ENCODE measurements at regions not wholly inside any gene's neighbourhood (a gene's known extent, or its start where the extent isn't known, plus 50 kb on each side); places are given as distances from the start of the nearest gene placed in this dataset.

DNA sequence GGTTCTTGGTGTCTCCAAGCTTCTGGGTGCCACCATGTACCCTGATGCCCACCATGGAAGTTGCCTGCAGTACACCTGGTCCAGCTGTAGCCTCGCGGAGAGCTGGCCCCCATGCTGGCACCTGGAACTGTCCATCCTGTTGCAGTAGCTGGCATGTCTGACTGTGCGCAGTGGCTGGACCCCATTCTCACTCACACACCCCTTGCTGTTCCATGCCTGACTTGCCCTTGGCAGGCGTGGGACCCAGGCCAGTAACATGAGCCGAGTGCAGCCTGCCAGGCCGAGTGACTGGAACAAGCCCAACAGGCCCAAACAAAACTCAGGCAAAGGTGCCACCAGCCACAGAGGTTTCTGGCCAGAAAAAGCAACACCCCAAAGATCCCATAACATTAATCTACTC lies 73.8 kb downstream of the NEURL3 start:
- Histone ChIP-seq H2AFZ (ENCODE audit: insufficient read depth, low read depth, low read length, poor library complexity, severe bottlenecking) (no peak overlapping the region), H3K27me3 (replicated peaks in 1 of 4; ENCODE audit: control extremely low read depth in 1 of 4, control insufficient read depth in 3 of 4, insufficient read depth in 4 of 4, low read length in 3 of 4) (peaks cover 0 to 12% (median 3%) of the 10 kb centered on the region in 4 experiments), H4K20me1 (ENCODE audit: control insufficient read depth, insufficient read depth, low read length, poor library complexity, severe bottlenecking) (no peaks in the 10 kb centered on the region), H3K36me3 (replicated peaks in 1 of 2; ENCODE audit: control extremely low read depth in 1 of 2, control insufficient read depth in 1 of 2, extremely low read depth in 1 of 2, insufficient read depth in 2 of 2, low read length in 1 of 2) (no peaks in the 10 kb centered on the region), H3K4me2 (replicated peaks; ENCODE audit: low read depth, low read length, poor library complexity, severe bottlenecking) (no peak overlapping the region), H3K4me1 (ENCODE audit: control insufficient read depth in 2 of 2, insufficient read depth in 2 of 2, low read length in 2 of 2) (no peaks in the 10 kb centered on the region), H3K4me3 (ENCODE audit: control extremely low read depth in 1 of 5, extremely low read depth in 1 of 5, insufficient read depth in 1 of 5, low read depth in 2 of 5, low read length in 4 of 5) (no peak overlapping the region), H3K79me2 (ENCODE audit: control insufficient read depth, insufficient read depth, low read length) (no peaks in the 10 kb centered on the region), H3K9me3 (ENCODE audit: control extremely low read depth in 1 of 3, control insufficient read depth in 2 of 3, insufficient read depth in 1 of 3, low read length in 2 of 3) (peaks cover 0 to 18% (median 16%) of the 10 kb centered on the region in 3 donors), H3K9ac (ENCODE audit: low read length) (no peak overlapping the region), H3K27ac (ENCODE audit: low read length in 2 of 2) (no peak overlapping the region)
- intact Hi-C loops (cut with micrococcal nuclease) = no loop called here
- DNase-seq (no peak), ATAC-seq (ENCODE audit: low read depth) (no peak)
- no peak for TF ChIP-seq EZH2 (IDR thresholded peaks at IDR 0.05; ENCODE audit: borderline replicate concordance, insufficient read depth, low read depth, low read length, poor library complexity, severe bottlenecking)
- TF ChIP-seq, protein P1, sequence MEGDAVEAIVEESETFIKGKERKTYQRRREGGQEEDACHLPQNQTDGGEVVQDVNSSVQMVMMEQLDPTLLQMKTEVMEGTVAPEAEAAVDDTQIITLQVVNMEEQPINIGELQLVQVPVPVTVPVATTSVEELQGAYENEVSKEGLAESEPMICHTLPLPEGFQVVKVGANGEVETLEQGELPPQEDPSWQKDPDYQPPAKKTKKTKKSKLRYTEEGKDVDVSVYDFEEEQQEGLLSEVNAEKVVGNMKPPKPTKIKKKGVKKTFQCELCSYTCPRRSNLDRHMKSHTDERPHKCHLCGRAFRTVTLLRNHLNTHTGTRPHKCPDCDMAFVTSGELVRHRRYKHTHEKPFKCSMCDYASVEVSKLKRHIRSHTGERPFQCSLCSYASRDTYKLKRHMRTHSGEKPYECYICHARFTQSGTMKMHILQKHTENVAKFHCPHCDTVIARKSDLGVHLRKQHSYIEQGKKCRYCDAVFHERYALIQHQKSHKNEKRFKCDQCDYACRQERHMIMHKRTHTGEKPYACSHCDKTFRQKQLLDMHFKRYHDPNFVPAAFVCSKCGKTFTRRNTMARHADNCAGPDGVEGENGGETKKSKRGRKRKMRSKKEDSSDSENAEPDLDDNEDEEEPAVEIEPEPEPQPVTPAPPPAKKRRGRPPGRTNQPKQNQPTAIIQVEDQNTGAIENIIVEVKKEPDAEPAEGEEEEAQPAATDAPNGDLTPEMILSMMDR (IDR thresholded peaks at IDR 0.05) = no peak
- no peak overlapping the region for H3K4me3 Mint-ChIP-seq
- H3K27me3 Mint-ChIP-seq = peaks cover 31% of the 10 kb centered on the region
- peaks cover 3% of the 10 kb centered on the region for H3K9me3 Mint-ChIP-seq (ENCODE audit: insufficient read depth)
- 97% methylated on average over 6 of the region's 6 CpGs for WGBS (ENCODE audit: insufficient coverage)
- ChIA-PET CTCF (no interaction called here), POLR2A (no interaction called here)
- no peaks in the 10 kb centered on the region for H3K4me1 Mint-ChIP-seq
- H3K27ac Mint-ChIP-seq = no peak overlapping the region

DNA sequence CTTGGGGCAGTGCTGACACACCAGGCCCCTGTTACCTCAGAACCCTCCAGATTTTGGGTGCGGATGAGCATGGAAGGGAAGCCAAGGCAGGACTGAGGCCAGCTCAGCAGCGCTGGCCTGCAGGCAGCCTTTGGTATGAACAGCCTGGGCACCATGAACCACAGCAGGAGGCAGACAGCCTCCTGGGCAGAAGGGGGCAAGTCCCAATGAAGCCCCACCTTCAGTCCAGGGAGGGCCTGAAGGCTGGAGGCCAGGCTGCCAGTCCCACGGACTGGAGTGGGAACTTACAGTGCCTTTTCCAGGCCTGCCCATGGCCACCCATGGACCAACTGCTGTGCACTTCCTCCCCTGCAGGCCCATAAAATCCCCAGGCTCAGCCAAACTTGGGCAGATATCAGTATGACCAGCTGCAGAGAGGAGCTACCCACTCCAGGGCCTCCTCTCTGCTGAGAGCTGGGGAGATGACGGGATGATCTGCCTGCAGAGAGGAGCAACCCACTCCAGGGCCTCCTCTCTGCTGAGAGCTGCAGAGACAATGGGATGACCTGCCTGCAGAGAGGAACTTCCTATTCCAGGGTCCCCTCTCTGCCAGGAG lies 74.7 kb downstream of the NEURL3 start:
- no peaks in the 10 kb centered on the region for H3K4me1 ChIP-seq (ENCODE audit: control insufficient read depth in 2 of 2, insufficient read depth in 2 of 2, low read length in 2 of 2)
- Mint-ChIP-seq H3K4me1 (no peaks in the 10 kb centered on the region), H3K27ac (no peak overlapping the region), H3K4me3 (no peak overlapping the region), H3K9me3 (ENCODE audit: insufficient read depth) (peaks cover 6% of the 10 kb centered on the region), H3K27me3 (peaks cover 35% of the 10 kb centered on the region)
- peaks cover 0 to 16% (median 3%) of the 10 kb centered on the region in 4 experiments for H3K27me3 ChIP-seq (replicated peaks in 1 of 4; ENCODE audit: control extremely low read depth in 1 of 4, control insufficient read depth in 3 of 4, insufficient read depth in 4 of 4, low read length in 3 of 4)
- no peak overlapping the region for H3K9ac ChIP-seq (ENCODE audit: low read length)
- H4K20me1 ChIP-seq (ENCODE audit: control insufficient read depth, insufficient read depth, low read length, poor library complexity, severe bottlenecking) = no peaks in the 10 kb centered on the region
- intact Hi-C loops (cut with micrococcal nuclease) = no loop called here
- no peak overlapping the region for H3K4me2 ChIP-seq (replicated peaks; ENCODE audit: low read depth, low read length, poor library complexity, severe bottlenecking)
- CTCF ChIA-PET = no interaction called here
- DNase-seq (no peak), ATAC-seq (ENCODE audit: low read depth) (no peak)
- H3K4me3 ChIP-seq (ENCODE audit: control extremely low read depth in 1 of 5, extremely low read depth in 1 of 5, insufficient read depth in 1 of 5, low read depth in 2 of 5, low read length in 4 of 5) = no peak overlapping the region
- no peaks in the 10 kb centered on the region for H3K79me2 ChIP-seq (ENCODE audit: control insufficient read depth, insufficient read depth, low read length)
- no peak overlapping the region for H3K27ac ChIP-seq (ENCODE audit: low read length in 2 of 2)
- WGBS (ENCODE audit: insufficient coverage) = 91% methylated on average over 4 of the region's 4 CpGs
- TF ChIP-seq EZH2 (IDR thresholded peaks at IDR 0.05; ENCODE audit: borderline replicate concordance, insufficient read depth, low read depth, low read length, poor library complexity, severe bottlenecking) = no peak
- POLR2A ChIA-PET = no interaction called here
- H3K9me3 ChIP-seq (ENCODE audit: control extremely low read depth in 1 of 3, control insufficient read depth in 2 of 3, insufficient read depth in 1 of 3, low read length in 2 of 3) = peaks cover 0 to 19% (median 18%) of the 10 kb centered on the region in 3 donors
- H3K36me3 ChIP-seq (replicated peaks in 1 of 2; ENCODE audit: control extremely low read depth in 1 of 2, control insufficient read depth in 1 of 2, extremely low read depth in 1 of 2, insufficient read depth in 2 of 2, low read length in 1 of 2) = no peaks in the 10 kb centered on the region
- H2AFZ ChIP-seq (ENCODE audit: insufficient read depth, low read depth, low read length, poor library complexity, severe bottlenecking) = no peak overlapping the region

Data from B cell (primary cell).